Endothelial cell of umbilical vein (primary cell): ENCODE measurements at regions not wholly inside any gene's neighbourhood (a gene's known extent, or its start where the extent isn't known, plus 50 kb on each side); places are given as distances from the start of the nearest gene placed in this dataset.

ENCODE experiments used
- BruUV-seq: library from RNA; stranded (reverse); fragments of 400-500 nt; replicated peaks from 2 replicates; lab custom pipeline; 2021; lab: Mats Ljungman, UMichigan
- CTCF ChIA-PET: fragments of 300-600, 350-600 bp; sonication (Branson Sonifier 250); formaldehyde crosslinking; loops from one replicate; lab custom pipeline; 2021; ENCODE audit warnings: antibody characterized with exemption, inconsistent platforms; lab: Charles Lee
- POLR2A ChIA-PET: fragments of 300-600, 350-600 bp; sonication (Branson Sonifier 250); formaldehyde crosslinking; loops from one replicate; lab custom pipeline; 2021; ENCODE audit warnings: antibody characterized with exemption, inconsistent platforms; lab: Charles Lee
- DNase-seq: peaks from one replicate; pipeline ENCODE4 v3.0.0-alpha.2; 2011; ENCODE audit warnings: low read depth, low spot score
- FAIRE-seq: peaks from 2 replicates; lab custom pipeline; 2011; peaks lifted over from hg19 to GRCh38; lab: Jason Lieb, UNC
- H2AFZ ChIP-seq: 2 replicates; pipeline ENCODE4 v1.6.0; 2012; ENCODE audit warnings: low read depth, low read length, control low read depth, inconsistent platforms
- H3K27ac ChIP-seq: 2 replicates; pipeline ENCODE4 v1.5.1; 2011; ENCODE audit warnings: low read depth, mild to moderate bottlenecking, control low read depth, low read length, moderate library complexity; ENCODE audit not compliant: insufficient read depth
- H3K27me3 ChIP-seq, 2 experiments: 2 replicates each; pipeline versions ENCODE4 v1.6.0 to v1.6.1; 2011; ENCODE audit warnings: low read length in 2 of 2, mixed read lengths in 1 of 2; ENCODE audit not compliant: control insufficient read depth in 2 of 2, insufficient read depth in 2 of 2
- H3K36me3 ChIP-seq, 2 experiments: 2 replicates in 1 of 2; 3 replicates in 1 of 2; pipeline ENCODE4 v1.5.1; 2011; ENCODE audit warnings: low read length in 2 of 2, mild to moderate bottlenecking in 1 of 2, moderate library complexity in 1 of 2; ENCODE audit not compliant: control insufficient read depth in 2 of 2, insufficient read depth in 2 of 2; ENCODE audit errors: extremely low read depth in 1 of 2
- H3K4me1 ChIP-seq: 3 replicates; pipeline ENCODE4 v1.5.1; 2011; ENCODE audit warnings: mild to moderate bottlenecking, low read length; ENCODE audit not compliant: control insufficient read depth, insufficient read depth; ENCODE audit errors: extremely low read depth
- H3K4me2 ChIP-seq: 2 replicates; pipeline ENCODE4 v1.6.1; 2011; ENCODE audit warnings: low read length, control low read depth, mixed read lengths; ENCODE audit not compliant: insufficient read depth
- H3K4me3 ChIP-seq, 3 experiments: fragments of 200-600 bp in 1 of 3; sonication (generic), shearing (Covaris generic) in 1 of 3; replicated peaks in 1 of 3; 2 replicates each; pipeline ENCODE4 v1.5.1; 2011 to 2016; ENCODE audit warnings: control low read depth in 3 of 3, low read length in 3 of 3, mild to moderate bottlenecking in 2 of 3, inconsistent platforms in 1 of 3, low read depth in 1 of 3, moderate library complexity in 1 of 3; ENCODE audit not compliant: insufficient read depth in 1 of 3
- H3K79me2 ChIP-seq: 2 replicates; pipeline ENCODE4 v1.6.0; 2012; ENCODE audit warnings: low read length, inconsistent platforms; ENCODE audit not compliant: control insufficient read depth, insufficient read depth
- H3K9ac ChIP-seq: replicated peaks from 2 replicates; pipeline ENCODE3; 2011; ENCODE audit warnings: low read length, control low read depth; ENCODE audit not compliant: insufficient read depth; ENCODE audit errors: extremely low read depth
- H3K9me1 ChIP-seq: replicated peaks from 3 replicates; pipeline ENCODE4 v1.6.0; 2011; ENCODE audit warnings: mild to moderate bottlenecking, low read length; ENCODE audit not compliant: control insufficient read depth, insufficient read depth; ENCODE audit errors: extremely low read depth
- H3K9me3 ChIP-seq: replicated peaks from 2 replicates; pipeline ENCODE4 v1.5.1; 2012; ENCODE audit warnings: low read length, inconsistent platforms; ENCODE audit not compliant: control insufficient read depth, insufficient read depth
- H4K20me1 ChIP-seq: replicated peaks from 2 replicates; pipeline ENCODE3; 2011; ENCODE audit warnings: mild to moderate bottlenecking, low read length; ENCODE audit not compliant: control insufficient read depth, insufficient read depth; ENCODE audit errors: extremely low read depth
- CTCF ChIP-seq, 2 donors: IDR thresholded peaks; 1 replicate in 1 of 2; 2 replicates in 1 of 2; pipeline ENCODE4 v1.5.1; 2011; ENCODE audit warnings: low read length in 2 of 2, mild to moderate bottlenecking in 2 of 2, moderate library complexity in 2 of 2, control low read depth in 1 of 2, inconsistent platforms in 1 of 2, low read depth in 1 of 2; ENCODE audit not compliant: insufficient read depth in 1 of 2; ENCODE audit errors: extremely low read depth in 1 of 2
- EZH2 ChIP-seq: IDR thresholded peaks from 2 replicates; pipeline ENCODE4 v1.6.1; 2012; ENCODE audit warnings: borderline replicate concordance, low read depth, mild to moderate bottlenecking, moderate library complexity, low read length, inconsistent platforms; ENCODE audit not compliant: severe bottlenecking
- FOS ChIP-seq: IDR thresholded peaks from 2 replicates; pipeline ENCODE4 v1.6.1; 2011; ENCODE audit warnings: mild to moderate bottlenecking, low read length, moderate library complexity, borderline replicate concordance; ENCODE audit not compliant: insufficient read depth
- GATA2 ChIP-seq: IDR thresholded peaks from 2 replicates; pipeline ENCODE4 v1.7.0; 2011; ENCODE audit warnings: low read depth, mild to moderate bottlenecking, moderate library complexity, mixed read lengths, low read length; ENCODE audit not compliant: insufficient read length, insufficient read depth
- JUN ChIP-seq: IDR thresholded peaks from 2 replicates; pipeline ENCODE4 v1.6.1; 2011; ENCODE audit warnings: borderline replicate concordance, low read depth; ENCODE audit not compliant: insufficient read length, insufficient read depth
- MAX ChIP-seq: IDR thresholded peaks from 2 replicates; pipeline ENCODE4 v1.6.1; 2011; ENCODE audit not compliant: insufficient read depth, insufficient read length
- MYC ChIP-seq: IDR thresholded peaks from one replicate; pipeline ENCODE4 v1.6.1; 2011; ENCODE audit warnings: mild to moderate bottlenecking, low read depth, low read length
- POLR2A ChIP-seq: IDR thresholded peaks from 2 replicates; pipeline ENCODE4 v1.6.1; 2012; ENCODE audit warnings: low read depth, mild to moderate bottlenecking, control low read depth, low read length
- POLR2AphosphoS5 ChIP-seq: IDR thresholded peaks from 2 replicates; pipeline ENCODE4 v1.6.1; 2012; ENCODE audit warnings: low read depth, mild to moderate bottlenecking, control low read depth, low read length, moderate library complexity; ENCODE audit not compliant: insufficient read depth
- dilution Hi-C: fragments of 300-500 bp; cut with MboI; formaldehyde crosslinking; loops from one replicate; pipeline ENCODE4 v1.15.0; 2019; ENCODE audit warnings: low sequenced_read_pairs; ENCODE audit not compliant: extremely low pct_ligation_motif_present
- intact Hi-C: fragments of 100-400 bp; cut with micrococcal nuclease; formaldehyde crosslinking; loops from one replicate; pipeline ENCODE4 v1.10.0; 2022

- Histone ChIP-seq H2AFZ (no peak overlapping the region), H3K9me1 (no peaks in the 10 kb centered on the region), H3K27ac (no peak overlapping the region), H3K36me3 (no peaks in the 10 kb centered on the region), H3K79me2 (no peaks in the 10 kb centered on the region), H3K9me3 (no peaks in the 10 kb centered on the region), H4K20me1 (no peaks in the 10 kb centered on the region), H3K4me2 (no peak overlapping the region), H3K27me3 (no peaks in the 10 kb centered on the region), H3K4me3 (no peak overlapping the region), H3K4me1 (peaks cover 12% of the 10 kb centered on the region), H3K9ac (no peak overlapping the region)
- TF ChIP-seq GATA2 (no peak), JUN (no peak), POLR2AphosphoS5 (no peak), EZH2 (no peak), MAX (no peak), MYC (no peak), CTCF (IDR thresholded peaks at IDR 0.05; ENCODE audit: extremely low read depth in 1 of 2, insufficient read depth in 1 of 2, low read depth in 1 of 2, low read length in 2 of 2) (no peak), FOS (no peak), POLR2A (no peak)
- CTCF ChIA-PET = no interaction called here
- dilution Hi-C loops = no loop called here
- POLR2A ChIA-PET = no interaction called here
- no peak for DNase-seq
- BruUV-seq = no TSS peak
- no peak for FAIRE-seq
- intact Hi-C loops = loop anchor here (5.0 kb wide), 2 partner anchors 117 to 987 kb away; no protein-coding TSS in a partner anchor
These were observed 145.1 kb downstream of the LYPLAL1 start for GRCh38 chr1:219318826-219319225.
